HCT116 (cell line): ENCODE measurements at regions not wholly inside any gene's neighbourhood (a gene's known extent, or its start where the extent isn't known, plus 50 kb on each side); places are given as distances from the start of the nearest gene placed in this dataset.

Source experiments
- ATAC-seq: fragments of 200-7000 bp; cut with Tn5 transposase; 2 replicates; pipeline ENCODE4 v1.9.1; 2020; ENCODE audit warnings: mild to moderate bottlenecking, moderate library complexity
- BruUV-seq: library from RNA; stranded (reverse); fragments of 400-500 nt; replicated peaks from 2 replicates; lab custom pipeline; 2021; lab: Mats Ljungman, UMichigan
- CTCF ChIA-PET: fragments of 300-600 bp; sonication (Branson Sonifier 250); formaldehyde crosslinking; loops from one replicate; lab custom pipeline; 2021; ENCODE audit warnings: antibody characterized with exemption; lab: Charles Lee
- POLR2A ChIA-PET: fragments of 300-600, 350-600 bp; sonication (Branson Sonifier 250); formaldehyde crosslinking; loops from one replicate; lab custom pipeline; 2021; ENCODE audit warnings: antibody characterized with exemption; lab: Charles Lee
- RAD21 ChIA-PET, 2 experiments: fragments of 300-600 bp; sonication (Branson Sonifier 250); formaldehyde crosslinking; loops; one replicate each; lab custom pipeline; 2023; ENCODE audit warnings: low total read pairs in 2 of 2; ENCODE audit not compliant: uncharacterized antibody in 2 of 2, unreplicated experiment in 2 of 2, low non-redundant PET in 1 of 2; lab: Charles Lee
- DNase-seq: peaks from one replicate; pipeline ENCODE4 v3.0.0-alpha.2; 2010; ENCODE audit warnings: low read depth, low spot score
- H2AFZ ChIP-seq: fragments of 200-600 bp; shearing (Covaris generic), sonication (generic); 2 replicates; pipeline ENCODE4 v1.6.1; 2017; ENCODE audit warnings: low read depth, mixed run types, mixed read lengths, antibody characterized with exemption, low read length; ENCODE audit not compliant: poor library complexity, severe bottlenecking
- H3K27ac ChIP-seq: 2 replicates; pipeline ENCODE4 v1.5.1; 2012; ENCODE audit warnings: low read depth, low read length
- H3K27me3 ChIP-seq: fragments of 200-600 bp; sonication (generic); 2 replicates; pipeline ENCODE4 v1.6.1; 2016; ENCODE audit warnings: mixed run types, low read length, mixed read lengths; ENCODE audit not compliant: insufficient read depth
- H3K36me3 ChIP-seq, 2 experiments: fragments of 200-500 bp in 1 of 2; fragments of 200-600 bp in 1 of 2; sonication (Bioruptor generic) in 1 of 2; sonication (generic) in 1 of 2; 2 replicates each; pipeline versions ENCODE4 v1.5.1 to v1.6.1; 2014 to 2016; ENCODE audit warnings: low read length in 2 of 2, inconsistent platforms in 1 of 2, mixed read lengths in 1 of 2, mixed run types in 1 of 2; ENCODE audit not compliant: insufficient read depth in 2 of 2, control insufficient read depth in 1 of 2
- H3K4me1 ChIP-seq, 2 experiments: fragments of 200-600 bp in 1 of 2; sonication (generic) in 1 of 2; 2 replicates each; pipeline versions ENCODE4 v1.5.1 to v1.6.1; 2012 to 2017; ENCODE audit warnings: low read length in 2 of 2, inconsistent platforms in 1 of 2, mild to moderate bottlenecking in 1 of 2, mixed read lengths in 1 of 2, mixed run types in 1 of 2, moderate library complexity in 1 of 2; ENCODE audit not compliant: insufficient read depth in 2 of 2, control insufficient read depth in 1 of 2
- H3K4me2 ChIP-seq: fragments of 200-600 bp; sonication (generic); 2 replicates; pipeline ENCODE4 v1.6.1; 2017; ENCODE audit warnings: mixed run types, low read length, mixed read lengths
- H3K4me3 ChIP-seq, 2 experiments: fragments of 200-600 bp in 1 of 2; sonication (generic) in 1 of 2; replicated peaks in 1 of 2; 2 replicates each; pipeline ENCODE4 v1.5.1; 2011 to 2016; ENCODE audit warnings: low read length in 2 of 2, control low read depth in 1 of 2, low read depth in 1 of 2, mild to moderate bottlenecking in 1 of 2, mixed read lengths in 1 of 2, mixed run types in 1 of 2
- H3K79me2 ChIP-seq: fragments of 200-600 bp; sonication (generic); 2 replicates; pipeline ENCODE4 v1.6.1; 2017; ENCODE audit warnings: mild to moderate bottlenecking, mixed run types, low read length, moderate library complexity, mixed read lengths; ENCODE audit not compliant: insufficient read depth
- H3K9ac ChIP-seq: fragments of 200-600 bp; sonication (generic); 2 replicates; pipeline ENCODE4 v1.6.1; 2016; ENCODE audit warnings: low read length, mixed read lengths
- H3K9me2 ChIP-seq: fragments of 200-600 bp; sonication (generic), shearing (Covaris generic); 2 replicates; pipeline ENCODE4 v1.6.1; 2017; ENCODE audit warnings: mixed run types, mild to moderate bottlenecking, moderate library complexity; ENCODE audit not compliant: insufficient read depth
- H3K9me3 ChIP-seq, 2 experiments: fragments of 200-500 bp in 1 of 2; fragments of 200-600 bp in 1 of 2; sonication (Bioruptor generic) in 1 of 2; sonication (generic) in 1 of 2; 2 replicates each; pipeline ENCODE4 v1.6.1; 2014 to 2017; ENCODE audit warnings: low read length in 2 of 2, mixed read lengths in 2 of 2, inconsistent platforms in 1 of 2, low read depth in 1 of 2, mild to moderate bottlenecking in 1 of 2, mixed run types in 1 of 2, moderate library complexity in 1 of 2; ENCODE audit not compliant: control insufficient read depth in 1 of 2, insufficient read depth in 1 of 2
- H4K20me1 ChIP-seq: fragments of 200-600 bp; sonication (generic), shearing (Covaris generic); 2 replicates; pipeline ENCODE4 v1.6.1; 2017; ENCODE audit warnings: mixed run types, mild to moderate bottlenecking, moderate library complexity; ENCODE audit not compliant: insufficient read depth
- ATF3 ChIP-seq: IDR thresholded peaks from 2 replicates; pipeline ENCODE4 v1.6.1; 2012
- CBX3 ChIP-seq: IDR thresholded peaks from 2 replicates; pipeline ENCODE4 v1.6.1; 2012; ENCODE audit warnings: low read depth
- EGR1 ChIP-seq: IDR thresholded peaks from 2 replicates; pipeline ENCODE4 v1.6.1; 2012; ENCODE audit warnings: low read depth
- EZH2 ChIP-seq: fragments of 200-600 bp; sonication (generic); IDR thresholded peaks from 2 replicates; pipeline ENCODE4 v1.6.1; 2017; ENCODE audit warnings: antibody characterized with exemption, mixed run types
- EZH2phosphoT487 ChIP-seq: fragments of 200-600 bp; IDR thresholded peaks from 2 replicates; pipeline ENCODE4 v1.6.1; 2018; ENCODE audit warnings: antibody characterized with exemption, borderline replicate concordance
- FOSL1 ChIP-seq: IDR thresholded peaks from 2 replicates; pipeline ENCODE4 v1.6.1; 2012; ENCODE audit warnings: low read depth
- JUND ChIP-seq: IDR thresholded peaks from 2 replicates; pipeline ENCODE4 v1.6.1; 2012
- POLR2A ChIP-seq: IDR thresholded peaks from 2 replicates; pipeline ENCODE4 v1.7.0; 2011; ENCODE audit warnings: borderline replicate concordance; ENCODE audit not compliant: insufficient read depth, insufficient read length; ENCODE audit errors: extremely low read depth
- RAD21 ChIP-seq: IDR thresholded peaks from 2 replicates; pipeline ENCODE4 v1.6.1; 2012; ENCODE audit warnings: low read depth, mild to moderate bottlenecking
- REST ChIP-seq: IDR thresholded peaks from 2 replicates; pipeline ENCODE4 v1.6.1; 2012; ENCODE audit warnings: low read depth
- SIN3A ChIP-seq: IDR thresholded peaks from 2 replicates; pipeline ENCODE4 v1.6.1; 2012; ENCODE audit warnings: low read depth
- SRF ChIP-seq: IDR thresholded peaks from 2 replicates; pipeline ENCODE4 v1.6.1; 2012; ENCODE audit warnings: low read depth
- intact Hi-C: fragments of 100-400 bp; cut with micrococcal nuclease; formaldehyde crosslinking; loops from 2 replicates; pipeline ENCODE4 v1.10.0; 2022

GRCh38 chr10:11673346-11674280 lies 62.2 kb upstream of the USP6NL start:
- H3K4me2 ChIP-seq, result no peak overlapping the region
- no peaks in the 10 kb centered on the region; a peak in 1 of 4 replicates for H3K4me1 ChIP-seq
- BruUV-seq, result no TSS peak
- H3K9me2 ChIP-seq, result no peaks in the 10 kb centered on the region
- no peaks in the 10 kb centered on the region for H3K36me3 ChIP-seq
- TF ChIP-seq CBX3, result no peak
- no peak for TF ChIP-seq POLR2A
- no peak for TF ChIP-seq REST
- TF ChIP-seq JUND, result no peak
- TF ChIP-seq EZH2, result no peak
- no peak for TF ChIP-seq FOSL1
- TF ChIP-seq SIN3A, result no peak
- no peak for TF ChIP-seq RAD21
- TF ChIP-seq EZH2phosphoT487, result no peak
- TF ChIP-seq SRF, result no peak
- no peak for TF ChIP-seq EGR1
- no peak for TF ChIP-seq ATF3
- H3K27ac ChIP-seq, result no peak overlapping the region
- H3K27me3 ChIP-seq, result no peaks in the 10 kb centered on the region
- ATAC-seq, result no peak
- ChIA-PET RAD21 (no interaction called here), CTCF (no interaction called here), POLR2A (no interaction called here)
- no peak for DNase-seq
- intact Hi-C loops, result no loop called here
- no peaks in the 10 kb centered on the region for H3K9me3 ChIP-seq
- H4K20me1 ChIP-seq, result no peaks in the 10 kb centered on the region
- H3K4me3 ChIP-seq, result no peak overlapping the region
- H2AFZ ChIP-seq, result no peak overlapping the region
- H3K79me2 ChIP-seq, result no peaks in the 10 kb centered on the region
- no peak overlapping the region for H3K9ac ChIP-seq
